ENCODE measurements at regions not wholly inside any gene's neighbourhood (a gene's known extent, or its start where the extent isn't known, plus 50 kb on each side); places are given as distances from the start of the nearest gene placed in this dataset.

DNA sequence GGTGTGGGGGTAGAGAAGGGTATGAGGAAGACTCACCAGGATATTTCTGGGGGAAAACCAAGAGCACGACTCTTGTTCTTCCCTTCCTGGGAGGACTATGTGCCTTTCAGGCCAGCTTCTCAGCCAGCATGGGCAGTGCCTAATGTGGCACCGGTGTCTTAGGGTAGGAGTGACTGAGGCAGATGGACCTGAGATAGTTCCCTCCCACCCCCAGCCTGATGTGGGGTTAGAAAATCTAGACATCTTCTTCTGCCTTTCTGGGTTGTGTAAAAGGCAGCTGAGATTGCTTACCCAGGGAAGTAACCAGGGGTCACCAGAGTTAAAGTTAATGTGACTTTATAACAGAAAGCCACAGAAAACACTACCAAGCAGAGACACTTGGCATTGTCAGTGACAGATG, 127.3 kb downstream of the TMA16 start:
- no peaks in the 10 kb centered on the region for H3K4me1 Mint-ChIP-seq
- no peaks in the 10 kb centered on the region for H3K36me3 Mint-ChIP-seq
- TF ChIP-seq, protein P1, sequence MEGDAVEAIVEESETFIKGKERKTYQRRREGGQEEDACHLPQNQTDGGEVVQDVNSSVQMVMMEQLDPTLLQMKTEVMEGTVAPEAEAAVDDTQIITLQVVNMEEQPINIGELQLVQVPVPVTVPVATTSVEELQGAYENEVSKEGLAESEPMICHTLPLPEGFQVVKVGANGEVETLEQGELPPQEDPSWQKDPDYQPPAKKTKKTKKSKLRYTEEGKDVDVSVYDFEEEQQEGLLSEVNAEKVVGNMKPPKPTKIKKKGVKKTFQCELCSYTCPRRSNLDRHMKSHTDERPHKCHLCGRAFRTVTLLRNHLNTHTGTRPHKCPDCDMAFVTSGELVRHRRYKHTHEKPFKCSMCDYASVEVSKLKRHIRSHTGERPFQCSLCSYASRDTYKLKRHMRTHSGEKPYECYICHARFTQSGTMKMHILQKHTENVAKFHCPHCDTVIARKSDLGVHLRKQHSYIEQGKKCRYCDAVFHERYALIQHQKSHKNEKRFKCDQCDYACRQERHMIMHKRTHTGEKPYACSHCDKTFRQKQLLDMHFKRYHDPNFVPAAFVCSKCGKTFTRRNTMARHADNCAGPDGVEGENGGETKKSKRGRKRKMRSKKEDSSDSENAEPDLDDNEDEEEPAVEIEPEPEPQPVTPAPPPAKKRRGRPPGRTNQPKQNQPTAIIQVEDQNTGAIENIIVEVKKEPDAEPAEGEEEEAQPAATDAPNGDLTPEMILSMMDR (IDR thresholded peaks at IDR 0.05; ENCODE audit: unreplicated experiment) = no peak
- H3K27ac Mint-ChIP-seq = no peak overlapping the region
- H3K27me3 Mint-ChIP-seq (ENCODE audit: low read depth) = peaks cover 5% of the 10 kb centered on the region
- DNase-seq (ENCODE audit: low spot score in 2 of 2, unreplicated experiment in 2 of 2) = no peak
- H3K9me3 Mint-ChIP-seq = no peaks in the 10 kb centered on the region
- H3K4me3 Mint-ChIP-seq = no peak overlapping the region

GRCh38 chr4:163622379-163623035, 128.0 kb downstream of the TMA16 start:
- no peaks in the 10 kb centered on the region for H3K36me3 Mint-ChIP-seq

GRCh38 chr4:163623787-163624186, 129.3 kb downstream of the TMA16 start:
- TF ChIP-seq, protein P1 (IDR thresholded peaks at IDR 0.05; ENCODE audit: unreplicated experiment) = no peak
- DNase-seq (ENCODE audit: low spot score in 2 of 2, unreplicated experiment in 2 of 2) = no peak
- no peaks in the 10 kb centered on the region for H3K4me1 Mint-ChIP-seq

More at GRCh38 chr4:163622379-163623035, 128.0 kb downstream of the TMA16 start:
- TF ChIP-seq, protein P1 (IDR thresholded peaks at IDR 0.05; ENCODE audit: unreplicated experiment) = no peak
- DNase-seq (ENCODE audit: low spot score in 2 of 2, unreplicated experiment in 2 of 2) = no peak
- H3K9me3 Mint-ChIP-seq = peaks cover 4% of the 10 kb centered on the region
- H3K4me1 Mint-ChIP-seq = no peaks in the 10 kb centered on the region
- no peak overlapping the region for H3K4me3 Mint-ChIP-seq
- no peak overlapping the region for H3K27ac Mint-ChIP-seq
- peaks cover 5% of the 10 kb centered on the region for H3K27me3 Mint-ChIP-seq (ENCODE audit: low read depth)

GRCh38 chr4:163624727-163625126, 130.2 kb downstream of the TMA16 start:
- Mint-ChIP-seq H3K4me3 (no peak overlapping the region), H3K27ac (no peak overlapping the region), H3K4me1 (no peaks in the 10 kb centered on the region), H3K36me3 (no peaks in the 10 kb centered on the region), H3K9me3 (peaks cover 17% of the 10 kb centered on the region), H3K27me3 (ENCODE audit: low read depth) (peaks cover 5% of the 10 kb centered on the region)
- TF ChIP-seq, protein P1 (IDR thresholded peaks at IDR 0.05; ENCODE audit: unreplicated experiment) = no peak
- DNase-seq (ENCODE audit: low spot score in 2 of 2, unreplicated experiment in 2 of 2) = no peak

More at GRCh38 chr4:163623787-163624186, 129.3 kb downstream of the TMA16 start:
- H3K27me3 Mint-ChIP-seq (ENCODE audit: low read depth) = peaks cover 5% of the 10 kb centered on the region
- peaks cover 12% of the 10 kb centered on the region for H3K9me3 Mint-ChIP-seq
- no peak overlapping the region for H3K4me3 Mint-ChIP-seq
- no peak overlapping the region for H3K27ac Mint-ChIP-seq
- H3K36me3 Mint-ChIP-seq = no peaks in the 10 kb centered on the region

- Mint-ChIP-seq H3K4me1 (no peaks in the 10 kb centered on the region), H3K9me3 (peaks cover 34% of the 10 kb centered on the region), H3K27me3 (ENCODE audit: low read depth) (no peaks in the 10 kb centered on the region), H3K4me3 (no peak overlapping the region), H3K27ac (no peak overlapping the region), H3K36me3 (no peaks in the 10 kb centered on the region)
- TF ChIP-seq, protein P1 (IDR thresholded peaks at IDR 0.05; ENCODE audit: unreplicated experiment) = no peak
- no peak for DNase-seq (ENCODE audit: low spot score in 2 of 2, unreplicated experiment in 2 of 2)
Observed at GRCh38 chr4:163631288-163631687, 136.8 kb downstream of the TMA16 start.
